Esophagus muscularis mucosa (tissue), 4 donors: ENCODE measurements at regions not wholly inside any gene's neighbourhood (a gene's known extent, or its start where the extent isn't known, plus 50 kb on each side); places are given as distances from the start of the nearest gene placed in this dataset.

Experiments used
- DNase-seq: peaks from one replicate; pipeline ENCODE4 v3.0.0-alpha.2; 2017; ENCODE audit errors: extremely low spot score
- H3K27ac ChIP-seq, 4 donors: fragments of 200-600 bp; sonication (generic); replicated peaks in 1 of 4; 1 replicate in 3 of 4; 2 replicates in 1 of 4; pipeline ENCODE4 v1.5.1; 2016 to 2019; ENCODE audit warnings: mild to moderate bottlenecking in 1 of 4
- H3K27me3 ChIP-seq, 4 donors: fragments of 200-600 bp; sonication (generic); one replicate each; pipeline versions ENCODE4 v1.5.1 to v1.6.0; 2016 to 2019
- H3K36me3 ChIP-seq, 4 donors: fragments of 200-600 bp; sonication (generic); one replicate each; pipeline ENCODE4 v1.5.1; 2016 to 2019
- H3K4me1 ChIP-seq, 4 donors: fragments of 200-600 bp; sonication (generic); one replicate each; pipeline ENCODE4 v1.5.1; 2016 to 2019
- H3K4me3 ChIP-seq, 4 donors: fragments of 200-600 bp; sonication (generic); 1 replicate in 2 of 4; 2 replicates in 2 of 4; pipeline ENCODE4 v1.5.1; 2016 to 2019; ENCODE audit warnings: mild to moderate bottlenecking in 4 of 4, moderate library complexity in 1 of 4
- H3K9me3 ChIP-seq, 4 donors: fragments of 200-600 bp; sonication (generic); 1 replicate in 3 of 4; 2 replicates in 1 of 4; pipeline ENCODE4 v1.5.1; 2016 to 2019
- EP300 ChIP-seq: sonication (generic); formaldehyde crosslinking; IDR thresholded peaks from one replicate; pipeline ENCODE4 v1.6.1; 2017; ENCODE audit warnings: antibody characterized with exemption
- POLR2A ChIP-seq: fragments of 450-650 bp; IDR thresholded peaks from one replicate; pipeline ENCODE4 v1.6.1; 2017; ENCODE audit warnings: antibody characterized with exemption, moderate library complexity, mild to moderate bottlenecking, low read depth
- POLR2AphosphoS5 ChIP-seq, 2 donors: sonication (generic); formaldehyde crosslinking; IDR thresholded peaks; one replicate each; pipeline ENCODE4 v1.6.1; 2017; ENCODE audit warnings: antibody characterized with exemption in 2 of 2
- WGBS: methylation state at CpG from one replicate; pipeline ENCODE4 v1.1.5; 2018; 5-methylcytosine and 5-hydroxymethylcytosine counted together
- intact Hi-C: fragments of 100-400 bp; cut with DNase I; formaldehyde crosslinking; loops from one replicate; pipeline ENCODE4 v1.15.1; 2023
- TF ChIP-seq, protein P1 (sequence below), 3 experiments: fragments of 200-600 bp in 2 of 3; fragments of 450-650 bp in 1 of 3; sonication (generic) in 2 of 3; IDR thresholded peaks; one replicate each; pipeline ENCODE4 v1.5.1; 2017 to 2019; ENCODE audit warnings: antibody characterized with exemption in 3 of 3, mild to moderate bottlenecking in 2 of 3, moderate library complexity in 1 of 3

DNA sequence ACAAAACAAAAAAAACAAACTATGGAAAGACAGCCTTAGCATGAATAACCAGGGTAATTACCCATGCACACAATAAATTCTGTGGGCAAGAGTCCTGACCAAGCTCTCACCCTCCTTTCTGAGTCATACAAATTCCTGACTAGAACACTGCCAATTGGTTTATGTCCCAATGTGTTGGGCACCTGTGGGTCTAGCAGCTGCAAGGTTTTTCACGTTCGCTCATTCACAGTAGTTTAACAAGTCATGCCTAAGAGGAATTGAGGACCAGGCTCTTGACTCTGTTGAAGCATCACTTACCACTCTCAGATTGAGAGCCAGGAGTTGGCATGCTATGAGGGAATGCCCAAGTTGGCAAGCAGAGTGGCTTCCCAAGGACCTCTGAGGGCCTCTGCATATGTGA lies 205.5 kb upstream of the SLC24A2 start:
- Histone ChIP-seq H3K36me3 (no peaks in the 10 kb centered on the region), H3K27ac (no peak overlapping the region), H3K27me3 (no peaks in the 10 kb centered on the region), H3K9me3 (no peaks in the 10 kb centered on the region), H3K4me3 (no peak overlapping the region), H3K4me1 (no peaks in the 10 kb centered on the region)
- WGBS, result 88% methylated on average over 2 of the region's 2 CpGs
- TF ChIP-seq EP300, result no peak
- DNase-seq, result no peak
- intact Hi-C loops, result no loop called here

DNA sequence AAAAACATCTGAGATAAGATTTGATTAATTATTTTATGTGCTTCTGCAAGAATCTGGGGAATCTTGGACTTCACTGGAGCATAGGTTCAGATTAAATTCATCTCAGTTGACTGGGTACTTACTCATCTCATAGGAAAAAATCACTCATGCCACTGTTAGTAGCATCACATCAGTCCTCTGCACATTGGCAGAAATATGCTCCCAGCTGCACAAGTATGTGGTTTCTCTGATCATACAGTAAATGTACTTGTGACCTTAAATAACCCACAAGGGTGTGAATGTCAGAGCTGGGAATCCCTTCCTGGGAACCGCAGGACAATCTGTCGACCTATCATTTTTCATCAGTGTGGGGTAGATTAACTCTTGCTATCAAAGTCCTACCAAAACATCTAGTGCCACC lies 203.7 kb upstream of the SLC24A2 start:
- Histone ChIP-seq H3K4me1 (no peaks in the 10 kb centered on the region), H3K36me3 (no peaks in the 10 kb centered on the region), H3K9me3 (no peaks in the 10 kb centered on the region), H3K27ac (no peak overlapping the region), H3K27me3 (no peaks in the 10 kb centered on the region), H3K4me3 (no peak overlapping the region)
- WGBS, result 58% methylated on average over 2 of the region's 2 CpGs
- DNase-seq, result no peak
- TF ChIP-seq POLR2AphosphoS5 (IDR thresholded peaks at IDR 0.05), result no peak
- no peak for TF ChIP-seq EP300
- TF ChIP-seq POLR2A, result no peak
- TF ChIP-seq, protein P1, sequence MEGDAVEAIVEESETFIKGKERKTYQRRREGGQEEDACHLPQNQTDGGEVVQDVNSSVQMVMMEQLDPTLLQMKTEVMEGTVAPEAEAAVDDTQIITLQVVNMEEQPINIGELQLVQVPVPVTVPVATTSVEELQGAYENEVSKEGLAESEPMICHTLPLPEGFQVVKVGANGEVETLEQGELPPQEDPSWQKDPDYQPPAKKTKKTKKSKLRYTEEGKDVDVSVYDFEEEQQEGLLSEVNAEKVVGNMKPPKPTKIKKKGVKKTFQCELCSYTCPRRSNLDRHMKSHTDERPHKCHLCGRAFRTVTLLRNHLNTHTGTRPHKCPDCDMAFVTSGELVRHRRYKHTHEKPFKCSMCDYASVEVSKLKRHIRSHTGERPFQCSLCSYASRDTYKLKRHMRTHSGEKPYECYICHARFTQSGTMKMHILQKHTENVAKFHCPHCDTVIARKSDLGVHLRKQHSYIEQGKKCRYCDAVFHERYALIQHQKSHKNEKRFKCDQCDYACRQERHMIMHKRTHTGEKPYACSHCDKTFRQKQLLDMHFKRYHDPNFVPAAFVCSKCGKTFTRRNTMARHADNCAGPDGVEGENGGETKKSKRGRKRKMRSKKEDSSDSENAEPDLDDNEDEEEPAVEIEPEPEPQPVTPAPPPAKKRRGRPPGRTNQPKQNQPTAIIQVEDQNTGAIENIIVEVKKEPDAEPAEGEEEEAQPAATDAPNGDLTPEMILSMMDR (IDR thresholded peaks at IDR 0.05), result no peak
- intact Hi-C loops, result no loop called here

DNA sequence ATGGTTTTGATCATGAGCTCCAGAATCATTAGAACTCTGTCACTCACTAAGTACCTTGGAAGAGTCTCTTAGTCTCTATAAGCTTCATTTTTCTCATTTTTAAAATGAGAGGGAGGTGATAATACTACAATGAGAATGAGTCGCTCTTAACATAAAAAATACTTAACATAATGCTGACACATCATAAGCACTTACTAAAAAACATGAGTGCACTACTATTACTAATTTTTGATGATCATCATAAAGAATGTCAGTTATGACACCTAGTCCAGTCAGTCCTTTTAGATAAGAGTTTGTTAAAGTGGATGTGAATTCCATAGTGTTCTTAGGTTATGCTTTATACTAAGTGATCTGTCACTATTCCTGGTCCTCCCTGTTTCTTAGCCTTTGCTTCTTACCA lies 200.4 kb upstream of the SLC24A2 start:
- intact Hi-C loops, result no loop called here
- H3K27me3 ChIP-seq, result no peaks in the 10 kb centered on the region
- 93% methylated on average over 1 of the region's 1 CpG for WGBS
- TF ChIP-seq, protein P1 (IDR thresholded peaks at IDR 0.05), result no peak
- no peak for TF ChIP-seq POLR2AphosphoS5 (IDR thresholded peaks at IDR 0.05)
- TF ChIP-seq EP300, result no peak
- H3K9me3 ChIP-seq, result no peaks in the 10 kb centered on the region
- H3K4me1 ChIP-seq, result no peaks in the 10 kb centered on the region
- no peak for DNase-seq
- no peak overlapping the region for H3K27ac ChIP-seq
- H3K36me3 ChIP-seq, result no peaks in the 10 kb centered on the region
- H3K4me3 ChIP-seq, result no peak overlapping the region

DNA sequence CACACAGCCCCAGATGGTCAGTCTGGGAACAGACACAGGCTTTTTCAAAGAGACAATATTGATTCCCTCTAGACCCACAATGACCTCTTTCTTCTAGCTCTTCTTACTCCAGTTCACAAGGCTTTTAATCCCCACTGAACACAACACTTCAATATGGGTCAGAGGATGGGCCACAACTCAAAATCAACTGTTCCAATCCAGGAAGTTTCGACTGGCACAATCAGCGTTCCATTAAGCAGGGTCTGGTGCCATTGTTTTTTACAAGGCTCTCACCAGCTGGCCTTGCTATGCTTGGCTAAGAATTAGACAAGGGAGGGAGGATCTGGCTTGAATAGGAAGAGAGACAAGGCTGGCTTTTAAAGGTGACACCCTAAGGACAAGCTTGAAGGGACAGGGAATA lies 199.4 kb upstream of the SLC24A2 start:
- intact Hi-C loops, result no loop called here
- Histone ChIP-seq H3K36me3 (no peaks in the 10 kb centered on the region), H3K9me3 (no peaks in the 10 kb centered on the region), H3K4me3 (no peak overlapping the region), H3K27ac (no peak overlapping the region), H3K27me3 (no peaks in the 10 kb centered on the region), H3K4me1 (no peaks in the 10 kb centered on the region)
- no peak for TF ChIP-seq POLR2A
- TF ChIP-seq POLR2AphosphoS5 (IDR thresholded peaks at IDR 0.05), result no peak
- 92% methylated on average over 2 of the region's 2 CpGs for WGBS
- no peak for DNase-seq

DNA sequence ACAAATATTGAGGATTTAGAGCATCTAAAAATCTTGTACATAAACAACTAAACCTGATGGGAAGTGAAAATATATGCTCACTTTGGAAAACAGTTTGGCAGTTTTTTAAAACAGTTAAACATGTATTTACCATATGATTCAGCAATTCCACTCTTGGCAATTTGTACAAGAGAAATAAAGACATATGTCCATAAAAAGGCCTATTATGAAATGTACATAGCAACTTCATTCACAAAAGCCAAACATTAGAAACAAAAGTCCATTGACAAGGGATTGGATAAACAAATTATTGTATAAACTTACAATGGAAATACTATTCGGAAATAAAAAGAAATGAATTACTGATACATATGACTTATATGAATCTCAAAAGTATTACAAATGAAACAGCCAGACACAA lies 196.2 kb upstream of the SLC24A2 start:
- TF ChIP-seq POLR2AphosphoS5 (IDR thresholded peaks at IDR 0.05) (no peak), EP300 (no peak), POLR2A (no peak)
- TF ChIP-seq, protein P1 (IDR thresholded peaks at IDR 0.05), result no peak
- Histone ChIP-seq H3K9me3 (no peaks in the 10 kb centered on the region), H3K36me3 (no peaks in the 10 kb centered on the region), H3K27ac (no peak overlapping the region), H3K4me3 (no peak overlapping the region), H3K27me3 (no peaks in the 10 kb centered on the region), H3K4me1 (no peaks in the 10 kb centered on the region)
- DNase-seq, result no peak
- intact Hi-C loops, result no loop called here
- WGBS, result 93% methylated on average over 1 of the region's 1 CpG

DNA sequence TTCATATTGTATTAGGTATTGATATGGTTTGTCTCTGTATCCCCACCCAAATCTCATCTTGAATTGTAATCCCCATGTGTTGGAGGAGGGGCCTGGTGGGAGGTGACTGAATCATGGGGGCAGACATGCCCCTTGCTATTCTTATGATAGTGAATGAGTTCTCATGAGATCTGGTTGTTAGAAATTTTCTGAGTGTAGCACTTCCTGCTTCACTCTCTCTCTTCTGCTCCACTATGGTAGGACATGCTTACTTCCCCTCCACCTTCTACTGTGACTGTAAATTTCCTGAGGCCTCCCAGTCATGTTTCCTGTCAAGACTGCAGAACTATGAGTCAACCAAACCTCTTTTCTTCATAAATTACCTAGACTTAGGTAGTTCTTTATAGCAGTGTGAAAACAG lies 187.4 kb upstream of the SLC24A2 start:
- no peak overlapping the region for H3K4me3 ChIP-seq
- TF ChIP-seq, protein P1 (IDR thresholded peaks at IDR 0.05), result no peak
- TF ChIP-seq POLR2AphosphoS5 (IDR thresholded peaks at IDR 0.05) (no peak), EP300 (no peak), POLR2A (no peak)
- no peaks in the 10 kb centered on the region for H3K4me1 ChIP-seq
- H3K27me3 ChIP-seq, result no peaks in the 10 kb centered on the region
- H3K36me3 ChIP-seq, result no peaks in the 10 kb centered on the region
- H3K27ac ChIP-seq, result no peak overlapping the region
- intact Hi-C loops, result no loop called here
- no peak for DNase-seq
- no peaks in the 10 kb centered on the region for H3K9me3 ChIP-seq
